ENCODE measurements at regions not wholly inside any gene's neighbourhood (a gene's known extent, or its start where the extent isn't known, plus 50 kb on each side); places are given as distances from the start of the nearest gene placed in this dataset.

DNA sequence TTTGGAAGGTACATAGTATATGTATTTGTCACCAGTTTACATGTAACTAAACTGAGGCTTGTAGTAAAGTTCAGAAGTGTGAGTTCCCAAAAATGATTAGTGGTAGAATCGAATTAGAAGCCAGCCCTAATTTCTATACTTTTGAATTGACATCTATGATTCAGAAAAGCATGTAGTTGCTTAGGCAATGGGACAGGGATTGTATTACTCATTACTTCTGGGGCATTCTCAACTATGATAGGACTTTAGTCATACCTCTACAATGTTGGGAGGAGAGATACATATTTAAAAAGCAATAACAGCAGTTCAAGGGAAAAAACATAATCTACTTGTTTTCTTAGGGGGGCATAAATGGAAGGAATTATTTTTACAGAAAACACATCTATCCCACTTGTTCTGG, 277.9 kb upstream of the E2F7 start:
- TF ChIP-seq, protein P1, sequence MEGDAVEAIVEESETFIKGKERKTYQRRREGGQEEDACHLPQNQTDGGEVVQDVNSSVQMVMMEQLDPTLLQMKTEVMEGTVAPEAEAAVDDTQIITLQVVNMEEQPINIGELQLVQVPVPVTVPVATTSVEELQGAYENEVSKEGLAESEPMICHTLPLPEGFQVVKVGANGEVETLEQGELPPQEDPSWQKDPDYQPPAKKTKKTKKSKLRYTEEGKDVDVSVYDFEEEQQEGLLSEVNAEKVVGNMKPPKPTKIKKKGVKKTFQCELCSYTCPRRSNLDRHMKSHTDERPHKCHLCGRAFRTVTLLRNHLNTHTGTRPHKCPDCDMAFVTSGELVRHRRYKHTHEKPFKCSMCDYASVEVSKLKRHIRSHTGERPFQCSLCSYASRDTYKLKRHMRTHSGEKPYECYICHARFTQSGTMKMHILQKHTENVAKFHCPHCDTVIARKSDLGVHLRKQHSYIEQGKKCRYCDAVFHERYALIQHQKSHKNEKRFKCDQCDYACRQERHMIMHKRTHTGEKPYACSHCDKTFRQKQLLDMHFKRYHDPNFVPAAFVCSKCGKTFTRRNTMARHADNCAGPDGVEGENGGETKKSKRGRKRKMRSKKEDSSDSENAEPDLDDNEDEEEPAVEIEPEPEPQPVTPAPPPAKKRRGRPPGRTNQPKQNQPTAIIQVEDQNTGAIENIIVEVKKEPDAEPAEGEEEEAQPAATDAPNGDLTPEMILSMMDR (conservative IDR thresholded peaks at IDR 0.05; ENCODE audit: low read depth, low read length) = no peak
- no peak overlapping the region for H3K4me3 ChIP-seq (ENCODE audit: low read length)
- no peak for DNase-seq (ENCODE audit: low read depth)

DNA sequence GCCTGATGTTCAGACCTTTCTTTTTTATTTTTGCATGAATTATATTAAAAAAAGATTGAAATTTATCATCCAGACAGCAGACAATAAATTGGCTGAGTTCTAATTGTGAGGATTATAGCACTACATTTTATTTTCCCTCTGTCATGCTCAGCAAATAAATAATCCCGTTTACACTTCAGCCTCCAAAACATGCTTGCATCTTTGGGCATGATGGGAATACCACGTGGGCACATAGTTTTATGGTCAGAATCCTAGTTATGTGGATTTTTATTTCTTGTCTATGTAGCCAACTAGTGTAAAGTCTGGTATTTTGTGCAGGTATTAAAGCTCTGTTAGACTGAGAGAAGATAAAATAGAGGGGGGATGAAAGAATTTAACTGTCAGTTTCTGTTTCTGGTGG, 276.9 kb upstream of the E2F7 start:
- no peak for DNase-seq (ENCODE audit: low read depth)
- TF ChIP-seq, protein P1 (conservative IDR thresholded peaks at IDR 0.05; ENCODE audit: low read depth, low read length) = no peak
- H3K4me3 ChIP-seq (ENCODE audit: low read length) = no peak overlapping the region

DNA sequence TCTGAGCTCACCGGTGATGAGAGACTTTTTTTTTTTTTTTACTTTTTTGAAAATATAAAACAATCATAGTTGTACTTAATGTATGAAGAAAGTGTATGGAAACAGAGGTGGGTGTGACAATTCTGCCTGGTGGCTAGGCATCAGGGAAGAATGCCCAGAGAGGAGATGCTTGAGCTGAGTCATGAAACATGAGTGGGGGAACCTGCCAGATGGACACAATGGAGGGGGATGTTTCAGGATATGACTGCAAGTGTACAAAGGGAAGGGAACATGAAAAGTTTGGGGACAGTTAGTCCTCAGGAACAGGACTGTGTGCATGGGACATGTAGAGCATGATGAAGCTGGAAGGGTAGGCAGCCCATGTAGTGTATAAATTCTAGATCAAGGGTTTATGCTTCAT, 274.2 kb upstream of the E2F7 start:
- DNase-seq (ENCODE audit: low read depth) = no peak
- TF ChIP-seq, protein P1 (conservative IDR thresholded peaks at IDR 0.05; ENCODE audit: low read depth, low read length) = no peak
- no peak overlapping the region for H3K4me3 ChIP-seq (ENCODE audit: low read length)

DNA sequence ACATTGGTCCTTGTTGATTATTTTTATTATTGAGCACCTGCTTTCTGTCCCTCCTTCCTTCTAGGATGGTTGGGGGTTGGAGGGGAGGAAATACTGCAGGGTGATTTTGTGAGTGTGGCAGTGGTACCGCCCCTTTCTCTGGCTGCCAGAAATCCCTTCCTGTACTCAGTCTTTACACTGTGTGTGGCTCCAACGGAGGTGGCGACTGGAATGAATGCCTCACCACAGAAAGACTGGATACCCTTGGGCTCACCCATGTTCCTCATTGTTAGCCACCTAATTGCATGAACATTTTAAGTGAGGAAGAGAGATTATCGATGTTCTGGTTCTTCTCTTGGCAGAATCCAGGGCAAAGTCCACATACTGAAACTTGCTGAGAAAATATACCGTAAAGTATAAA, 272.0 kb upstream of the E2F7 start:
- DNase-seq (ENCODE audit: low read depth) = no peak
- TF ChIP-seq, protein P1 (conservative IDR thresholded peaks at IDR 0.05; ENCODE audit: low read depth, low read length) = no peak
- H3K4me3 ChIP-seq (ENCODE audit: low read length) = no peak overlapping the region

DNA sequence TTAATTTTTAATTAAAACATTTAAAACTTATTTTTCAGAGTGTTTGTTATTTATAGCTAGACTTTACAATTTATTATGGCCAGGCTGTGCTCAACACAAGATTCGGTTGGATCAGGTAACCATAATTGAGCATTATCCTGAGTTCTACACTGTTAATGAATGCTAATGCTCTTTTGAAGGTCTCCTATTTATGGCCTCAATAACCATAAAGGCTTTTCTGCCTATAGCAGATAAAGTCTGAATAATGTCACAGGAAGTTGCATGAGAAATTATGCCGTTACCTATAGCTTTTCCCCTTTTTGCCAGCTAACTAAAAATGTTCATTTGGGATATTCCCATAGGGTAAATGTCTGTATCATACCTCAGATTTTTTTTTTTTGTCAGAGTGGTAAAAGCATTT, 269.4 kb upstream of the E2F7 start:
- H3K4me3 ChIP-seq (ENCODE audit: low read length) = no peak overlapping the region
- DNase-seq (ENCODE audit: low read depth) = no peak
- TF ChIP-seq, protein P1 (conservative IDR thresholded peaks at IDR 0.05; ENCODE audit: low read depth, low read length) = no peak

DNA sequence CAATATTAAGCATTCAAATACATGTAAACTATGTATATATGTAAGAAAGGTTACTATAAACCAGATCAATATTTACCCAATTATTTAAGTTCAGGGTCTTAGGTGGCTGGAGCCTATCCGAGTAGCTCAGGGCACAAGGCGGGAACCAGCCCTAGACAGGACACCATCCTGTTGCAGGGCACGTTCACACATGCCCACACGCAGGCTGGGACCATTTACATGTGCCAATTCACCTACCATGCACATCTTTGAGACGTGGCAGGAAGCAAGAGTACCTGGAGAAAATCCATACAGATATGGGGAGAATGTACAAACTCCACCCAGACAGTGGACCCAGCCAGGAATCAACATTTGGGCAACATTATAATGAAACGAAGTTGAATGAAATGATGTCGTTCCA, 263.0 kb upstream of the E2F7 start:
- TF ChIP-seq, protein P1 (conservative IDR thresholded peaks at IDR 0.05; ENCODE audit: low read depth, low read length) = no peak
- DNase-seq (ENCODE audit: low read depth) = no peak
- H3K4me3 ChIP-seq (ENCODE audit: low read length) = no peak overlapping the region

DNA sequence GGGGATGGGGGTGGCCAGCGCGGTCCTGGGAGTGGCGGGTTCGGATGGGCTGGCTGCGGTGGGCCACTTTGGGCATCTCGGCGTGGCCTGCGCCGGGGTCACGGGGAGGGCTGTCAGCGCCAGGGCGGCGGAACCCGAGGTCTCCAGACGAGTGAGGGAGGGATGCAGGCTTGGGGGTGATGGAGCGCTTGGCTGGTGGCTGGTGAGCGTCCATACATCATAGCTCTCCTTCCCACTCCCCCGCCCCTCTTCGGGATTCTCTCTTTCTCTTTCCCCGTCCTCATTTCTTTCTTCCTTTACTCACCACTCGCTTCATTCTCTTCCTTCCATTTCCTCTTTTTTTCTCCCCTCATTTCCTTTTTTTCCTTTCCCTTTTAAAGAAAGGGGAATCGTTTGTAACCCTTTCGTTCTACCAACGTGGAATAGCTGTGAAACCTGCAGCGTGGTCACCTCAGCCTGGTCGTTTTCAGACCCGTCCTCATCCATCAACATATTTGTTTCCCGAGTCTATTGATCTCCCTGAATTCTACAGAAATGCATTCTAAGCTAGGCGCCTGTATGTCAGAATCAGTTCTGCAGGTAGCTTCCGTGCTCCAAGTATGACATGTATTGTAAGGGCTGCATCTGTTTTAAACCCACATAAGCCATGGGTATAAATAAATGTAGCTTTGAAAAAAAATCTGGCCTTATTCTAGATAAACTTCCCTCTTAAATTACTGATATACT, 260.3 kb upstream of the E2F7 start:
- TF ChIP-seq, protein P1 (conservative IDR thresholded peaks at IDR 0.05; ENCODE audit: low read depth, low read length) = no peak
- H3K4me3 ChIP-seq (ENCODE audit: low read length) = peak overlapping the region; percentile 69
- no peak for DNase-seq (ENCODE audit: low read depth)
